ENCODE measurements at regions not wholly inside any gene's neighbourhood (a gene's known extent, or its start where the extent isn't known, plus 50 kb on each side); places are given as distances from the start of the nearest gene placed in this dataset.
"Not testable (repeated sequence)": the region's sequence is repeated elsewhere in the genome, so short reads cannot be mapped to it uniquely, and the experiment has no call there.

DNA sequence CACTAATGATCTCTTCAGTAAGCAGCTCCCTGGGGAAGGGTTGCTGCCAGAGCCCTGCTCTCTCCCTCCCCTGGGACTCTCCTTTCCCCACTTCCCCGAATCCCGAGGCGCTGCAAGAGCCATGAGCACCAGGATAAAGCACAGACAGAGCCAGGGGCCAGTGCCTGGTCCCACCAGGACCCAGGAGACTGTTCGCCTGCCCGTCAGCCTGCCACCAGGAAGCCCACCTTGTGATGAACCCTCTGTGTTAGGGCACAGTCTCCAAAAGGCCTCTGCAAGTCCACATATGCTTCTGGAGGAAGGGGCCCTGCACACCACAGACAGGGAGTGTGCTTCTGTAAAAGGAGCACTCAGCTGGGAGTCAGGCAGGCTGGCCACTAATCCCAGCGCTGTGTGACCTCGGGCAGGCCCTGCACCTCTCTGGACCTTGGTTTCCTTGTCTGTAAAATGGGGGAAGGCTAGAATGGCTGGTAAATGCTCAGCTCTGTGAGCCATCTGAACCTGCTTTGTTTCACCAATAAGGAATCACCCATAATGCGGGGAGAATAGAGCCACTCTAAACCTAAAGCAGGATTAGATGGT, 209.4 kb downstream of the TBC1D2B start:
- TF ChIP-seq, protein P1, sequence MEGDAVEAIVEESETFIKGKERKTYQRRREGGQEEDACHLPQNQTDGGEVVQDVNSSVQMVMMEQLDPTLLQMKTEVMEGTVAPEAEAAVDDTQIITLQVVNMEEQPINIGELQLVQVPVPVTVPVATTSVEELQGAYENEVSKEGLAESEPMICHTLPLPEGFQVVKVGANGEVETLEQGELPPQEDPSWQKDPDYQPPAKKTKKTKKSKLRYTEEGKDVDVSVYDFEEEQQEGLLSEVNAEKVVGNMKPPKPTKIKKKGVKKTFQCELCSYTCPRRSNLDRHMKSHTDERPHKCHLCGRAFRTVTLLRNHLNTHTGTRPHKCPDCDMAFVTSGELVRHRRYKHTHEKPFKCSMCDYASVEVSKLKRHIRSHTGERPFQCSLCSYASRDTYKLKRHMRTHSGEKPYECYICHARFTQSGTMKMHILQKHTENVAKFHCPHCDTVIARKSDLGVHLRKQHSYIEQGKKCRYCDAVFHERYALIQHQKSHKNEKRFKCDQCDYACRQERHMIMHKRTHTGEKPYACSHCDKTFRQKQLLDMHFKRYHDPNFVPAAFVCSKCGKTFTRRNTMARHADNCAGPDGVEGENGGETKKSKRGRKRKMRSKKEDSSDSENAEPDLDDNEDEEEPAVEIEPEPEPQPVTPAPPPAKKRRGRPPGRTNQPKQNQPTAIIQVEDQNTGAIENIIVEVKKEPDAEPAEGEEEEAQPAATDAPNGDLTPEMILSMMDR (CRISPR knock-in tag; IDR thresholded peaks at IDR 0.05), result not testable (repeated sequence)
- TF ChIP-seq HDAC1 (CRISPR knock-in tag; IDR thresholded peaks at IDR 0.05), result not testable (repeated sequence)
